GM23338 (cell line): ENCODE measurements at regions not wholly inside any gene's neighbourhood (a gene's known extent, or its start where the extent isn't known, plus 50 kb on each side); places are given as distances from the start of the nearest gene placed in this dataset.

Source experiments
- ATAC-seq: fragments of 200-7000 bp; cut with Tn5 transposase; 3 replicates; pipeline ENCODE4 v1.9.1; 2020
- DNase-seq: peaks from one replicate; pipeline ENCODE4 v3.0.0-alpha.2; 2015; ENCODE audit warnings: low spot score
- H2AFZ ChIP-seq: fragments of 200-600 bp; sonication (generic); 2 replicates; pipeline ENCODE4 v1.8.0; 2016; ENCODE audit warnings: antibody characterized with exemption, mild to moderate bottlenecking, moderate library complexity
- H3F3A ChIP-seq: fragments of 200-600 bp; sonication (generic); replicated peaks from 2 replicates; pipeline ENCODE4 v1.8.0; 2017; ENCODE audit warnings: antibody characterized with exemption, mixed run types, low read depth
- H3K27ac ChIP-seq: fragments of 200-600 bp; sonication (generic); 2 replicates; pipeline ENCODE4 v1.6.1; 2016; ENCODE audit warnings: low read depth
- H3K27me3 ChIP-seq: fragments of 200-600 bp; sonication (generic); 2 replicates; pipeline ENCODE4 v1.8.0; 2016; ENCODE audit warnings: mild to moderate bottlenecking, mixed run types, moderate library complexity; ENCODE audit not compliant: insufficient read depth
- H3K36me3 ChIP-seq: fragments of 200-600 bp; sonication (generic); 2 replicates; pipeline ENCODE4 v1.8.0; 2016; ENCODE audit warnings: mild to moderate bottlenecking; ENCODE audit not compliant: insufficient read depth
- H3K4me1 ChIP-seq: fragments of 200-600 bp; sonication (generic); 2 replicates; pipeline ENCODE4 v1.8.0; 2016; ENCODE audit warnings: mild to moderate bottlenecking, moderate library complexity; ENCODE audit not compliant: insufficient read depth
- H3K4me2 ChIP-seq: fragments of 200-600 bp; sonication (generic); 2 replicates; pipeline ENCODE4 v1.7.1; 2017; ENCODE audit warnings: mixed run types
- H3K4me3 ChIP-seq: fragments of 200-600 bp; sonication (generic); 2 replicates; pipeline ENCODE4 v1.6.1; 2016; ENCODE audit warnings: mixed run types
- H3K79me2 ChIP-seq: fragments of 200-600 bp; sonication (generic); replicated peaks from 2 replicates; pipeline ENCODE4 v1.8.0; 2017; ENCODE audit warnings: mild to moderate bottlenecking; ENCODE audit not compliant: insufficient read depth
- H3K9me2 ChIP-seq: fragments of 200-600 bp; sonication (generic); 2 replicates; pipeline ENCODE4 v1.8.0; 2017; ENCODE audit not compliant: insufficient read depth
- H4K20me1 ChIP-seq: fragments of 200-600 bp; sonication (generic); replicated peaks from 2 replicates; pipeline ENCODE4 v1.8.0; 2017; ENCODE audit warnings: mild to moderate bottlenecking; ENCODE audit not compliant: insufficient read depth
- H3K27ac Mint-ChIP-seq: 2 replicates; pipeline ENCODE4 v1.8.0; 2020; ENCODE audit warnings: inconsistent platforms, mild to moderate bottlenecking, moderate library complexity, mixed read lengths
- H3K27me3 Mint-ChIP-seq: 3 replicates; pipeline ENCODE4 v1.8.0; 2022; ENCODE audit warnings: low read depth, mild to moderate bottlenecking, moderate library complexity, mixed read lengths, inconsistent platforms; ENCODE audit not compliant: insufficient read depth, poor library complexity
- H3K36me3 Mint-ChIP-seq: 3 replicates; pipeline ENCODE4 v1.8.0; 2021; ENCODE audit warnings: low read depth, mild to moderate bottlenecking, inconsistent platforms, moderate library complexity, mixed read lengths
- H3K4me1 Mint-ChIP-seq: 3 replicates; pipeline ENCODE4 v1.8.0; 2020; ENCODE audit warnings: mild to moderate bottlenecking, inconsistent platforms, mixed read lengths
- H3K4me3 Mint-ChIP-seq: 3 replicates; pipeline ENCODE4 v1.8.0; 2021; ENCODE audit warnings: moderate library complexity, mild to moderate bottlenecking, inconsistent platforms, mixed read lengths
- H3K9me3 Mint-ChIP-seq: 3 replicates; pipeline ENCODE4 v1.8.0; 2020; ENCODE audit warnings: moderate library complexity, mild to moderate bottlenecking, inconsistent platforms, mixed read lengths
- CREB1 ChIP-seq: fragments of 250-450 bp; sonication (Bioruptor Pico); IDR thresholded peaks from 2 replicates; pipeline ENCODE4 v1.5.0; 2020; ENCODE audit warnings: low read depth, mild to moderate bottlenecking, moderate library complexity
- CTCF ChIP-seq, 2 experiments: fragments of 200-600 bp in 1 of 2; sonication (generic) in 1 of 2; conservative IDR thresholded peaks; 2 replicates each; pipeline versions ENCODE4 v1.5.1 to v1.6.1; 2016 to 2017; ENCODE audit warnings: antibody characterized with exemption in 2 of 2, low read depth in 2 of 2, mild to moderate bottlenecking in 2 of 2, moderate library complexity in 1 of 2
- EZH2 ChIP-seq: fragments of 200-600 bp; sonication (generic); IDR thresholded peaks from one replicate; pipeline ENCODE4 v1.8.0; 2017; ENCODE audit warnings: antibody characterized with exemption, mild to moderate bottlenecking, low read depth; ENCODE audit not compliant: unreplicated experiment
- EZH2phosphoT487 ChIP-seq: fragments of 200-600 bp; sonication (generic); IDR thresholded peaks from one replicate; pipeline ENCODE4 v1.8.1; 2018; ENCODE audit warnings: antibody characterized with exemption; ENCODE audit not compliant: unreplicated experiment
- JUNB ChIP-seq: IDR thresholded peaks from one replicate; pipeline ENCODE4 v1.6.1; 2016; ENCODE audit warnings: antibody characterized with exemption; ENCODE audit not compliant: unreplicated experiment
- NANOG ChIP-seq: IDR thresholded peaks from 2 replicates; pipeline ENCODE4 v1.6.1; 2016; ENCODE audit warnings: antibody characterized with exemption, borderline replicate concordance
- POLR2AphosphoS5 ChIP-seq: IDR thresholded peaks from 2 replicates; pipeline ENCODE4 v1.6.1; 2016; ENCODE audit warnings: antibody characterized with exemption, low read depth
- STAT1 ChIP-seq: IDR thresholded peaks from one replicate; pipeline ENCODE4 v1.6.1; 2016; ENCODE audit warnings: antibody characterized with exemption; ENCODE audit not compliant: unreplicated experiment
- ZNF114 ChIP-seq: fragments of 250-450 bp; sonication (Bioruptor Pico); IDR thresholded peaks from 2 replicates; pipeline ENCODE4 v1.5.0; 2020; ENCODE audit warnings: mild to moderate bottlenecking, moderate library complexity
- TF ChIP-seq, protein P1 (sequence below): IDR thresholded peaks from one replicate; pipeline ENCODE4 v1.6.1; 2018; ENCODE audit warnings: antibody characterized with exemption; ENCODE audit not compliant: unreplicated experiment
- TF ChIP-seq, protein P2 (sequence below): IDR thresholded peaks from 2 replicates; pipeline ENCODE4 v1.6.1; 2016; ENCODE audit warnings: antibody characterized with exemption

DNA sequence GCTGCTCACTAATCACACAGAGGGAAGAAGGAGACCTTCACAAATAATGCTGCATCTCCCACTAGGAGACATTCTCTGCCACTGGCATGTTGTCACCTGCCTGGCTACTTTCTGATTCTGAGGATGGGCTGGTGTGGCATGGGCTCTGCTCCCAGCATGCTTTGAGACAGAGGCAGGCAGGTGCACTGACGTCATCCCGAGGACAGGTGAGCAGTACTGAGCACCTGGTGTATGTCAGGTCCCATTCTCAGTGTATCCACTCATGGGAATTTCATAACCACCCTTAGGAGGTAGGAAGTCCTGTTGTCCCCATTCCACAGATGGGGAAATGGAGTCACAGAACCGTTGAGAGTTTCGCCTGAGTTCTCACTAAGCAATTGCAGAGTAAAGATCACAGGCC, 597.9 kb downstream of the VRK1 start (continued):
- TF ChIP-seq, protein P1, sequence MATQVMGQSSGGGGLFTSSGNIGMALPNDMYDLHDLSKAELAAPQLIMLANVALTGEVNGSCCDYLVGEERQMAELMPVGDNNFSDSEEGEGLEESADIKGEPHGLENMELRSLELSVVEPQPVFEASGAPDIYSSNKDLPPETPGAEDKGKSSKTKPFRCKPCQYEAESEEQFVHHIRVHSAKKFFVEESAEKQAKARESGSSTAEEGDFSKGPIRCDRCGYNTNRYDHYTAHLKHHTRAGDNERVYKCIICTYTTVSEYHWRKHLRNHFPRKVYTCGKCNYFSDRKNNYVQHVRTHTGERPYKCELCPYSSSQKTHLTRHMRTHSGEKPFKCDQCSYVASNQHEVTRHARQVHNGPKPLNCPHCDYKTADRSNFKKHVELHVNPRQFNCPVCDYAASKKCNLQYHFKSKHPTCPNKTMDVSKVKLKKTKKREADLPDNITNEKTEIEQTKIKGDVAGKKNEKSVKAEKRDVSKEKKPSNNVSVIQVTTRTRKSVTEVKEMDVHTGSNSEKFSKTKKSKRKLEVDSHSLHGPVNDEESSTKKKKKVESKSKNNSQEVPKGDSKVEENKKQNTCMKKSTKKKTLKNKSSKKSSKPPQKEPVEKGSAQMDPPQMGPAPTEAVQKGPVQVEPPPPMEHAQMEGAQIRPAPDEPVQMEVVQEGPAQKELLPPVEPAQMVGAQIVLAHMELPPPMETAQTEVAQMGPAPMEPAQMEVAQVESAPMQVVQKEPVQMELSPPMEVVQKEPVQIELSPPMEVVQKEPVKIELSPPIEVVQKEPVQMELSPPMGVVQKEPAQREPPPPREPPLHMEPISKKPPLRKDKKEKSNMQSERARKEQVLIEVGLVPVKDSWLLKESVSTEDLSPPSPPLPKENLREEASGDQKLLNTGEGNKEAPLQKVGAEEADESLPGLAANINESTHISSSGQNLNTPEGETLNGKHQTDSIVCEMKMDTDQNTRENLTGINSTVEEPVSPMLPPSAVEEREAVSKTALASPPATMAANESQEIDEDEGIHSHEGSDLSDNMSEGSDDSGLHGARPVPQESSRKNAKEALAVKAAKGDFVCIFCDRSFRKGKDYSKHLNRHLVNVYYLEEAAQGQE = no peak
- TF ChIP-seq JUNB (no peak), ZNF114 (CRISPR knock-in tag) (no peak), EZH2phosphoT487 (no peak), POLR2AphosphoS5 (no peak), EZH2 (no peak), CREB1 (no peak)
- TF ChIP-seq, protein P2, sequence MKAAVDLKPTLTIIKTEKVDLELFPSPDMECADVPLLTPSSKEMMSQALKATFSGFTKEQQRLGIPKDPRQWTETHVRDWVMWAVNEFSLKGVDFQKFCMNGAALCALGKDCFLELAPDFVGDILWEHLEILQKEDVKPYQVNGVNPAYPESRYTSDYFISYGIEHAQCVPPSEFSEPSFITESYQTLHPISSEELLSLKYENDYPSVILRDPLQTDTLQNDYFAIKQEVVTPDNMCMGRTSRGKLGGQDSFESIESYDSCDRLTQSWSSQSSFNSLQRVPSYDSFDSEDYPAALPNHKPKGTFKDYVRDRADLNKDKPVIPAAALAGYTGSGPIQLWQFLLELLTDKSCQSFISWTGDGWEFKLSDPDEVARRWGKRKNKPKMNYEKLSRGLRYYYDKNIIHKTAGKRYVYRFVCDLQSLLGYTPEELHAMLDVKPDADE = no peak

GRCh38 chr14:97401714-97402113, 604.5 kb downstream of the VRK1 start:
- Histone ChIP-seq H3K4me2 (no peak overlapping the region), H3F3A (no peaks in the 10 kb centered on the region), H3K36me3 (no peaks in the 10 kb centered on the region), H3K27ac (no peak overlapping the region), H3K9me2 (peaks cover 12% of the 10 kb centered on the region; the same call in 1 of the 2 replicates), H4K20me1 (no peaks in the 10 kb centered on the region), H3K4me1 (peaks cover 10% of the 10 kb centered on the region; the same call in 1 of the 2 replicates), H2AFZ (no peak overlapping the region; the same call in 1 of the 2 replicates), H3K79me2 (no peaks in the 10 kb centered on the region), H3K4me3 (no peak overlapping the region), H3K27me3 (no peaks in the 10 kb centered on the region)
- peaks cover 5% of the 10 kb centered on the region for H3K27me3 Mint-ChIP-seq
- H3K4me1 Mint-ChIP-seq = peaks cover 9% of the 10 kb centered on the region
- H3K9me3 Mint-ChIP-seq = peaks cover 6% of the 10 kb centered on the region; the same call in 2 of the 3 replicates
- DNase-seq = no peak
- TF ChIP-seq, protein P1 = no peak
- TF ChIP-seq ZNF114 (CRISPR knock-in tag) (no peak), STAT1 (no peak), NANOG (no peak), EZH2 (no peak), CTCF (conservative IDR thresholded peaks at IDR 0.05; ENCODE audit: low read depth in 2 of 2) (no peak), POLR2AphosphoS5 (no peak), JUNB (no peak), EZH2phosphoT487 (no peak)
- TF ChIP-seq, protein P2 = no peak
- no peak overlapping the region for H3K4me3 Mint-ChIP-seq
- H3K36me3 Mint-ChIP-seq = peaks cover 3% of the 10 kb centered on the region; the same call in 1 of the 3 replicates
- H3K27ac Mint-ChIP-seq = no peak overlapping the region
- no peak for ATAC-seq
